Common myeloid progenitor, CD34-positive (primary cell): ENCODE measurements at regions not wholly inside any gene's neighbourhood (a gene's known extent, or its start where the extent isn't known, plus 50 kb on each side); places are given as distances from the start of the nearest gene placed in this dataset.

ENCODE experiments used
- CTCF ChIA-PET: fragments of 350-600 bp; sonication (Branson Sonifier 250); formaldehyde crosslinking; loops from one replicate; lab custom pipeline; 2021; ENCODE audit warnings: antibody characterized with exemption; lab: Charles Lee
- POLR2A ChIA-PET: fragments of 350-600 bp; sonication (Branson Sonifier 250); formaldehyde crosslinking; loops from one replicate; lab custom pipeline; 2021; ENCODE audit warnings: antibody characterized with exemption; lab: Charles Lee
- DNase-seq, 3 donors: peaks; one replicate each; pipeline versions ENCODE4 v3.0.0 to v3.0.0-alpha.2; 2013
- H3K27ac ChIP-seq, 2 experiments: 1 replicate in 1 of 2; 2 replicates in 1 of 2; pipeline ENCODE4 v1.7.0; 2013; ENCODE audit warnings: inconsistent platforms in 2 of 2, low read length in 2 of 2, mild to moderate bottlenecking in 2 of 2, low read depth in 1 of 2, moderate library complexity in 1 of 2; ENCODE audit not compliant: severe bottlenecking in 2 of 2, insufficient read depth in 1 of 2, poor library complexity in 1 of 2
- H3K27me3 ChIP-seq, 5 experiments: replicated peaks in 2 of 5; 1 replicate in 3 of 5; 2 replicates in 2 of 5; pipeline versions ENCODE4 v1.6.1 to v1.7.0; 2013; ENCODE audit warnings: low read length in 4 of 5, mild to moderate bottlenecking in 2 of 5, moderate library complexity in 2 of 5, inconsistent platforms in 1 of 5; ENCODE audit not compliant: insufficient read depth in 5 of 5, control insufficient read depth in 4 of 5
- H3K36me3 ChIP-seq, 4 experiments: 1 replicate in 2 of 4; 2 replicates in 2 of 4; pipeline versions ENCODE4 v1.6.1 to v1.7.0; 2013; ENCODE audit warnings: low read length in 3 of 4, control low read depth in 1 of 4, mild to moderate bottlenecking in 1 of 4; ENCODE audit not compliant: control insufficient read depth in 4 of 4, insufficient read depth in 4 of 4
- H3K4me1 ChIP-seq, 4 experiments: 1 replicate in 3 of 4; 2 replicates in 1 of 4; pipeline versions ENCODE4 v1.6.1 to v1.7.1; 2013; ENCODE audit warnings: low read length in 3 of 4, mild to moderate bottlenecking in 3 of 4, control low read depth in 1 of 4, inconsistent platforms in 1 of 4, moderate library complexity in 1 of 4; ENCODE audit not compliant: control insufficient read depth in 4 of 4, insufficient read depth in 4 of 4; ENCODE audit errors: control extremely low read depth in 1 of 4
- H3K4me3 ChIP-seq, 7 experiments: 1 replicate in 4 of 7; 2 replicates in 3 of 7; pipeline versions ENCODE4 v1.5.1 to v1.7.0; 2013; ENCODE audit warnings: mild to moderate bottlenecking in 7 of 7, low read length in 6 of 7, moderate library complexity in 6 of 7, inconsistent platforms in 2 of 7, low read depth in 2 of 7, control low read depth in 1 of 7; ENCODE audit not compliant: insufficient read depth in 4 of 7, control insufficient read depth in 1 of 7; ENCODE audit errors: extremely low read depth in 1 of 7
- H3K9me3 ChIP-seq, 5 experiments: 1 replicate in 4 of 5; 2 replicates in 1 of 5; pipeline versions ENCODE4 v1.6.1 to v1.7.1; 2013; ENCODE audit warnings: low read length in 4 of 5, mild to moderate bottlenecking in 2 of 5, inconsistent platforms in 1 of 5, low read depth in 1 of 5, moderate library complexity in 1 of 5; ENCODE audit not compliant: control insufficient read depth in 4 of 5, insufficient read depth in 2 of 5; ENCODE audit errors: control extremely low read depth in 1 of 5
- WGBS: methylation state at CpG from one replicate; pipeline ENCODE4 v1.1.5; 2013; ENCODE audit not compliant: insufficient coverage; 5-methylcytosine and 5-hydroxymethylcytosine counted together

GRCh38 chr1:30814292-30814691 lies 56.7 kb upstream of the LAPTM5 start:
- peaks cover 0 to 2% (median 0%) of the 10 kb centered on the region in 4 experiments for H3K4me1 ChIP-seq
- no peak overlapping the region for H3K4me3 ChIP-seq
- POLR2A ChIA-PET = no interaction called here
- no peaks in the 10 kb centered on the region for H3K9me3 ChIP-seq
- no peaks in the 10 kb centered on the region for H3K36me3 ChIP-seq
- peaks cover 2 to 97% (median 56%) of the 10 kb centered on the region in 5 experiments for H3K27me3 ChIP-seq
- no peak for DNase-seq
- CTCF ChIA-PET = interaction anchor here (0.9 to 2.2 kb wide), 4 partner anchors 10 to 115 kb away, joined by 3 to 8 read pairs (median 6); no protein-coding TSS in a partner anchor
- H3K27ac ChIP-seq = no peak overlapping the region

- WGBS = 48% methylated on average over 3 of the region's 3 CpGs
- Histone ChIP-seq H3K27me3 (peaks cover 2 to 93% (median 52%) of the 10 kb centered on the region in 5 experiments), H3K36me3 (no peaks in the 10 kb centered on the region), H3K27ac (no peak overlapping the region), H3K9me3 (no peaks in the 10 kb centered on the region), H3K4me1 (peaks cover 0 to 3% (median 1%) of the 10 kb centered on the region in 4 experiments), H3K4me3 (no peak overlapping the region)
- ChIA-PET CTCF (interaction anchor here (0.9 to 2.8 kb wide), 4 partner anchors 10 to 117 kb away, joined by 3 to 20 read pairs (median 4); no protein-coding TSS in a partner anchor), POLR2A (interaction anchor here (0.6 kb wide), 1 partner anchor 93 kb away, joined by 4 read pairs; no protein-coding TSS in a partner anchor)
- DNase-seq = no peak
Observed at GRCh38 chr1:30812076-30812475, 54.5 kb upstream of the LAPTM5 start.

GRCh38 chr1:30811187-30811586 lies 53.6 kb upstream of the LAPTM5 start:
- no peak overlapping the region for H3K4me3 ChIP-seq
- H3K4me1 ChIP-seq = peaks cover 0 to 3% (median 1%) of the 10 kb centered on the region in 4 experiments
- DNase-seq = no peak
- ChIA-PET CTCF (interaction anchor here (1.1 to 2.8 kb wide), 4 partner anchors 9 to 101 kb away, joined by 3 to 20 read pairs (median 4); no protein-coding TSS in a partner anchor), POLR2A (interaction anchor here (0.6 kb wide), 1 partner anchor 57 kb away, joined by 4 read pairs; no protein-coding TSS in a partner anchor)
- H3K27ac ChIP-seq = no peak overlapping the region
- no peaks in the 10 kb centered on the region for H3K36me3 ChIP-seq
- peaks cover 2 to 93% (median 54%) of the 10 kb centered on the region in 5 experiments for H3K27me3 ChIP-seq
- no peaks in the 10 kb centered on the region for H3K9me3 ChIP-seq

- Histone ChIP-seq H3K27me3 (peaks cover 5 to 93% (median 56%) of the 10 kb centered on the region in 5 experiments), H3K27ac (no peak overlapping the region), H3K9me3 (no peaks in the 10 kb centered on the region), H3K36me3 (no peaks in the 10 kb centered on the region), H3K4me1 (peaks cover 0 to 3% (median 1%) of the 10 kb centered on the region in 4 experiments), H3K4me3 (no peak overlapping the region)
- WGBS = 85% methylated on average over 12 of the region's 12 CpGs
- ChIA-PET POLR2A (interaction anchor here (0.6 kb wide), 1 partner anchor 56 kb away, joined by 4 read pairs; no protein-coding TSS in a partner anchor), CTCF (interaction anchor here (1.0 to 2.8 kb wide), 5 partner anchors 9 to 101 kb away, joined by 3 to 20 read pairs (median 4); no protein-coding TSS in a partner anchor)
- no peak for DNase-seq
Observed at GRCh38 chr1:30810416-30811080, 53.0 kb upstream of the LAPTM5 start.

- ChIA-PET CTCF (interaction anchor here (0.8 to 4.2 kb wide), 6 partner anchors 8 to 102 kb away, joined by 3 to 33 read pairs (median 4); no protein-coding TSS in a partner anchor), POLR2A (no interaction called here)
- H3K27ac ChIP-seq = no peak overlapping the region
- H3K36me3 ChIP-seq = no peaks in the 10 kb centered on the region
- H3K9me3 ChIP-seq = no peaks in the 10 kb centered on the region
- peaks cover 7 to 93% (median 56%) of the 10 kb centered on the region in 5 experiments for H3K27me3 ChIP-seq
- DNase-seq = peak in 2 of 3 donors; percentile 43 to 48
- H3K4me3 ChIP-seq = no peak overlapping the region
- H3K4me1 ChIP-seq = peaks cover 0 to 3% (median 1%) of the 10 kb centered on the region in 4 experiments
- WGBS = 55% methylated on average over 11 of the region's 14 CpGs
Observed at GRCh38 chr1:30809514-30810263, 52.1 kb upstream of the LAPTM5 start.

GRCh38 chr1:30808067-30808662 lies 50.6 kb upstream of the LAPTM5 start:
- peaks cover 0 to 3% (median 1%) of the 10 kb centered on the region in 4 experiments for H3K4me1 ChIP-seq
- 89% methylated on average over 1 of the region's 3 CpGs for WGBS
- no peak overlapping the region for H3K4me3 ChIP-seq
- no peaks in the 10 kb centered on the region for H3K36me3 ChIP-seq
- H3K27ac ChIP-seq = no peak overlapping the region
- ChIA-PET POLR2A (no interaction called here), CTCF (interaction anchor here (0.7 to 4.2 kb wide), 5 partner anchors 11 to 121 kb away, joined by 3 to 33 read pairs (median 3); no protein-coding TSS in a partner anchor)
- H3K9me3 ChIP-seq = no peaks in the 10 kb centered on the region
- H3K27me3 ChIP-seq = peaks cover 5 to 93% (median 57%) of the 10 kb centered on the region in 5 experiments
- no peak for DNase-seq
